GM21576 (cell line): ENCODE measurements at regions not wholly inside any gene's neighbourhood (a gene's known extent, or its start where the extent isn't known, plus 50 kb on each side); places are given as distances from the start of the nearest gene placed in this dataset.
"Not testable (repeated sequence)": the region's sequence is repeated elsewhere in the genome, so short reads cannot be mapped to it uniquely, and the experiment has no call there.

Experiments
- ATAC-seq: cut with Tn5 transposase; IDR thresholded peaks from one replicate; pipeline ENCODE4 v1.9.1; 2021; ENCODE audit warnings: mild to moderate bottlenecking, moderate library complexity; ENCODE audit not compliant: unreplicated experiment

GRCh38 chr1:120941066-120941465 is 51.5 kb downstream of the PPIAL4A start:
- ATAC-seq = not testable (repeated sequence)

GRCh38 chr1:120941836-120942217 is 52.3 kb downstream of the PPIAL4A start:
- not testable (repeated sequence) for ATAC-seq

- peak; percentile 84 for ATAC-seq
Measured at GRCh38 chr1:120942218-120942944, 52.8 kb downstream of the PPIAL4A start.

- ATAC-seq = not testable (repeated sequence)
Measured at GRCh38 chr1:120942945-120943319, 53.4 kb downstream of the PPIAL4A start.

- not testable (repeated sequence) for ATAC-seq
Measured at GRCh38 chr1:120944691-120945090, 55.1 kb downstream of the PPIAL4A start.

- not testable (repeated sequence) for ATAC-seq
Measured at GRCh38 chr1:120945122-120945521, 55.6 kb downstream of the PPIAL4A start.

- ATAC-seq = not testable (repeated sequence)
Measured at GRCh38 chr1:120947114-120947513, 57.5 kb downstream of the PPIAL4A start.

GRCh38 chr1:120949724-120950123 is 60.2 kb downstream of the PPIAL4A start:
- not testable (repeated sequence) for ATAC-seq

DNA sequence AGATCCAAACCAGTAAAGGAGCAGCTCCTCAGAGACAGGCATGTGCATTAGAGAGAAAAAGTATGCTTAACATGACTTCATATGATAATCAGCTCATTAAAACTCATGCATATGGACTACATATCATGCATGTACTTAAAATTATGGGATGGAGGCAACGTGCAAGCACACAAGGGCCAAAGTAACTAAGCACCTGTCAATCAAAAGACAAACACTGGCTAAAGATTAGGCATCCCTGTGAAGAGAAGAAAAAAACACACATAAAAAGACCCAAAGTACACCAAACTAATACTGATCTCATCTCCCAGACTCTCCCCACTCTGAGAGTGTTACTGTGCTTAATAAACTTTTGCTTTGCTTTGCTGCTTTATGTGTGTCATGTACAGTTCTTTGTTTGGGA is 61.1 kb downstream of the PPIAL4A start:
- ATAC-seq = not testable (repeated sequence)

GRCh38 chr1:120951100-120951499 is 61.5 kb downstream of the PPIAL4A start:
- not testable (repeated sequence) for ATAC-seq

GRCh38 chr1:120952207-120952870 is 62.8 kb downstream of the PPIAL4A start:
- ATAC-seq = not testable (repeated sequence)

DNA sequence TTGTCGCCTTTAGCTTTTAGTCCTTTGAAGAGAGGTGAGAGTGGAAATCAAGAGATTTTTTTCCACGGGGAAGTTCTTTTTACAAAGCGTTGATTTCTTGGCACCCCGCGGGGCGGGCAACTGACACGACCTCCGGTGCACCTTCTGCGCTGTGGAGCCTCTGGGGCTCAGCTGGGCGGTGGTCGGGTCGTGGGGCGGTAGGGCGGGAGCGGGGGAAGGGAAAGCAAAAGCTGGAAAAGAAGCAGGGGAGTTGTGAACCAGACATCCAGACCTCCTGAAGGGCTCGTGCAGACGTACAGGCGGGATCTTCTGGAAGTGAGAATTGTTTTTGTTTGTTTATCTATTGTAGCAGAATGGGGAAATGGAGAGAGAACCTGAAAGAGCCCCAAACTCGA is 63.3 kb downstream of the PPIAL4A start:
- not testable (repeated sequence) for ATAC-seq

DNA sequence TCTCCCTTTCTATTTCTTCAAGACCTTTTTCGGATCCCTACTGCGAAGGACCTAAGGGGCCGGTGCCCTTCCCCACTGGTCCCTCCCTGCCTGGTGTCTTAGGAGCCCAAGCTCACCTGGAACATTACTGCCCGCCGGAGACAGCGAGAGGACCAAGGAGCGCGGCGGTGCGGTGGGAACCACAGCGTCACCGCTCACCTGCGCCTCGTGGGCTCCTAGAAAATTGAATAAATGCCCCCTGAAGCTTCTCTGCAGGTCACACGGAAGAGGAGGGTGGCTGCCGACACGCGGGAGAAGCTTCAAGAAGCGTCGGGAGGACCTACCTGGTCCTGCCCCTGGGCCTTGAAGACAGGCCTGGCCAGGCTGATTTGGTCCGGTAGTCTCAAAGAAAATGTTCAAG is 65.2 kb downstream of the PPIAL4A start:
- ATAC-seq = no peak

DNA sequence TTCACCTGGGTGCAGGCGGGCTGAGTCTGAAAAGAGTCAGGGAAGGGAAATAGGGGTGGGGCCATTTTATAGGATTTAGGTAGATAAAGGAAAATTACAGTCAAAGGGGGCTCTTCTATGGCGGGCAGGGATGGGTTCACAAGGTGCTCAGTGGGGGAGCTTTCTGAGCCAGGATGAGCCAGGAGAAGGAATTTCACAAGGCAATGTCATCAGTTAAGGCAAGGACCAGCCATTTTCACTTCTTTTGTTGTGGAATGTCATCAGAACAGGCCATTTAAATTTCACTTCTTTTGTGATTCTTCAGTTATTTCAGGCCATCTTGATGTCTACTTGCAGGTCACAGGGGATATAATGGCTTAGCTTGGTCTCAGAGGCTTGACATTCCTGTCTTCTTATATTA is 66.4 kb downstream of the PPIAL4A start:
- not testable (repeated sequence) for ATAC-seq

GRCh38 chr1:120966018-120966417 is 76.4 kb downstream of the PPIAL4A start:
- not testable (repeated sequence) for ATAC-seq

DNA sequence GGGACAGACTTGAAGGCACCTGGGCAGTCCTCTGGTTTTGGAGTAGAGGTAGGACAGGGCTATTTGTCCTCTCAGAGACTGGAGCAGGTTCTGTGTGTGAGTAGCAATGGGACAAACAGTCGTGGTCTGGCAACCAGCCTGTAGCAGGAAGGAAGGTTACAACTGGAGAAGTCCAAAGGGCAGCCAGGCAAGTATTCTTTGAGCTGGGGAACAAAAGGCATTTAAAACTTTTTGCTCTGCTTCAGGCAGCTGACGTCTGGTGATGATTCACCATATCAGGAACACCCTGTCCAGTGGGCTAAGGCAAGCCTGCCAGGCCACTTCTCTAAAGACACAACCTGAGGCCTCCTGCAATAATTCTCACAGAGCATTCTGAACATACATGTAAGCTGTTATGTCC is 83.3 kb downstream of the PPIAL4A start:
- ATAC-seq = not testable (repeated sequence)

DNA sequence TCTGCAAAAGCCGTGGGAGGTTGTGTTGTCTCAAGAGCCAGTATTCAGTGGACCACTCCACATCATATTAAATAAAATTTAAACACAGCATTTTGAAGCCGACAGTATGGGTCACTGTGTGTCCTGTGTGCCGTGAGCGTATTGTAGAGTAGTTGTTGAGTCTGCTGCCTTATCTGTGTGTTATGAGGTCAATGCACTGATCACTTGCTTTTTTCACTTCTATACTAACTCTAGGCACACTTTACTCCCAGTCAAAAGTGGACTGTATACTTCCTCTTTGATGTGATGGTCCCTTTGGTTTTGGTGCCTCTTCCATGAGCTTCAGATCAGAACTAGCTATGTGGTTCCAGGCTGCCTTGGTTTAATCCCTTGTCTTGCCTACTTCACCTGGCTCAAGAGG is 84.3 kb downstream of the PPIAL4A start:
- not testable (repeated sequence) for ATAC-seq

DNA sequence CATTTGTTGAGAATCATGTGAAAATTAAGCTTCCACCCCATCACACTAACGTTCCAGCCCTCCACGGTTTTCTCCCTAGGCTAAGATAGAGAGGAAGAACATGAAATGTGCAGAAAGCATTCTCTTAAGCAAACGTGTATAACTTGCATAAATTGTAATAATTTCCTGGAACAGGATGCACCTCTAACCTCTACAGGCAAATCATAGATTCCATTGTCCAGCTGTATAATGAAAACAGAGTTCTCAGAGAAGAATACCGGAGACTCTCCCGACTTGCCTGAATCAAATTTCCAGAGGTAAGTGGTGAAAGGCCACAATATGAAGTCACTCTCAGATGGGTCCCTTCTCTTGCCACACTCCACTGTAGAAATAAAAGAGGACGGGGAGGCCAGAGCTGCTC is 87.7 kb downstream of the PPIAL4A start:
- ATAC-seq = not testable (repeated sequence)

GRCh38 chr1:120981489-120982094 is 92.0 kb downstream of the PPIAL4A start:
- ATAC-seq = not testable (repeated sequence)

DNA sequence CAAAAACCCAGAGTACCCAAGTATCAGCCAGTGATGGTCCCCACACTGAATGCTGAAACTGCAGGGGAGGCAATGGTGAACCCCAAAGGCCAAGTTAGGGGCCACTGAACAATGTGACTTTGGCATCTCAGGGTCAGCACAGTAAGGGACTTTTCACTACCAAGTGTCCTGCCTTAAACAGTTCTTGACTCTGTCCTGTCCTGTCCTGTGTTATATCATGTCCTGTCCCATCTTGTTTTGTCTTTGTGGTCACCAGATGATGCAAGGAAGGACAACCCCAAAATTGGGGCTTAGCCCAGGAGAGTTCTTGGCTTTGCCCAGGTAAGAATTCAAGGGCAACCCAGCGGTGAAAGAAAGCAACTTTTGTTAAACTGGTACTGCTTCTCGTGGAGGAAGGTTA is 105.0 kb downstream of the PPIAL4A start:
- not testable (repeated sequence) for ATAC-seq

DNA sequence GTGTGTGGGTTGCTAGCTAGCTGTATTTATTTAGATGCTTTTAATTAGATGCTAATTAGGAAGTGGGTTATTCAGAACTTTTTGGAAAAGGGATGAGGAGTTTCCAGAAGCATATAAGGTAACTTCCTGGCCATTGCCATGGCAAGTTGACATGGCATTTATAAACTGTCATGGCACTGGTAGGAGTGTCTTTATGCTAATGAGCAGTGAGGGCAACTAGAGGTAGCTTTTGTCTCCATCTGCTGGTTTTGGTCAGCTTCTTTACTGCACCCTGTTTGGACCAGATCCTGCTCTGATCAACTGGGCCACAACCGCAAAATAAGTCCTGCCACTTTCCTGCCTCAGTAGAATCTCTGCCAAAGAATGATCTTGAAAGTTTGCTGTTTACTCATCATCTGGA is 105.5 kb downstream of the PPIAL4A start:
- ATAC-seq = not testable (repeated sequence)
